ENCODE measurements at regions not wholly inside any gene's neighbourhood (a gene's known extent, or its start where the extent isn't known, plus 50 kb on each side); places are given as distances from the start of the nearest gene placed in this dataset.
A peak's percentile ranks its signal among the peaks of the same experiment; 100 is the strongest.
"Not testable (repeated sequence)": the region's sequence is repeated elsewhere in the genome, so short reads cannot be mapped to it uniquely, and the experiment has no call there.

DNA sequence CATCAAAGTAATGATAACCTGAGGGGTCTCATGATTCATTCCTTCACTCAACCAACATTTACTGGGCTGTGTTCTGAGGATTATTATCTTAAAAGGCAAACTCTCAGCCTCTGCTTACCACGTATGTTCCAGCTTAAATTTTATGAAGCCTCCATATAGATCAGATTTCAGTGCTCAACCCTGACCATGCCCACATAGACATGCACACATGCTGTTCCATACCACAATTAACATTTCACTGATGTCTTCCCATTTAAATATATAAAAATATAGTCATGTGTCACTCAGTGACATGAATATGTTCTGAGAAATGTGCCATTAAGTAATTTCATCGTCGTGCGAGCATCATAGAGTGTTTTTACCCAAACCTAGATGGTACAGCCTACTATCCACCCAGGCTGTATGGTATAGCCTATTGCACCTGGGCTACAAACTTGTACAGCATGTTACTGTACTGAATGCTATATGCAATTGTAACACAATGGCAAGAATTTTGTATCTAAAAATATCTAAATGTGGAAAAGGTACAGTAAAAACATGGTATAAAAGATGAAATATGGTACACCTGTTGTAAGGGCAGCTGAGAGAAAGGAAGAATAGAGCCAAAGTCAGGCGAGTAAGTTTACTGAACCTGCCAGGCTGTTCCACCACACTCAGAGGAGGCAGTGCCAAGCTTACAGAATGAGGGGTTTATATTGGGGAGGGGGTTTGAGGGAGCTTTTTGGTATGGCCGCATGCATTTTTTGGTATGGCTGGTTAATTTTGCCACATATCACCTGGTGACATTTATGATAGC lies 134.7 kb upstream of the ETV3 start:
- FAIRE-seq (no peak), DNase-seq (ENCODE audit: low spot score) (no peak)

DNA sequence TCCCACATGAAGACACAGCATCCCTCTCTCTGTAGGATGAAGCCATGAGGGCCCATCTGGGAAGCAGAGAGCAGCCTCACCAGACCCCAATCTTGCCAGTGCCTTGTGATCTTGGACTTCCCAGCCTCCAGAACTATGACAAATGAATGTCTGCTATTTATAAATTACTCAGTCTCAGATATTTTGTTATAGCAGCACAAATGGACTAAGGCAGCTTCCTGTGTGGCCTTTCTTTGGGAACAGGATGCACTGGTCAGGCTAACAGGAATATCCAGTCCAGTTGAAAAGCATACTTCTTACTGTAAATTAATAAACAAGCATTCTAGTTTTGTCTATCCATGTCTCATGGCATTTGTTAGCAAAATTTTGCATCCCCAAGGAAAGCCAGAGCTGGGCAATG lies 134.1 kb upstream of the ETV3 start:
- DNase-seq (ENCODE audit: low spot score): no peak
- no peak for FAIRE-seq

DNA sequence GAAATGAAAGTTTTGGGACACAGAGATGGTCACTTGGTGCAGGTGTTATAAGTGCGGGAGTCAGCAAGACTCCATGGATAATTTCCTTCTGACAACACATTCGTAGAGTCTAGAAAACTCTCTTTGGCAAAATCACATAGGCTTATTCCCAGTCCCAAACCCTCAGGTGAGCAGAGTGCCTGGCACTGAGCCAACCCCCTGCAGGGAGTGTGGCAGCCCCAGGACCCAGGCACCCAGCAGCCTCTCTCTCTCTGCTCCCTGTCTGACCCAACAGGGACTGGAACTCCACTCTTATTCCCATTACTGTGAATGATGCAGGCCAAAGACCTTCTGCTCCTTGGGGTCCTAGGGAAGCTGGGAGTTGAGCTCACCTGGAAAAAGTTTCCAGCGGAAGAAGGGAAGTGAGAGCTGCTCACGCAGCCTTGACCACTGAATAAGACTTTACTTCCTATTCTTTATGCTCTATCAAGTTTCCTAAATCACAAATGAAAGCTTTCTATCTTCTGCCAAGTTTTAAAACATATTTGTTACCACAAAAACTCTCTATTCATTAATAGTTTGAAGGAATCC lies 132.6 kb upstream of the ETV3 start:
- DNase-seq (ENCODE audit: low spot score) (no peak), FAIRE-seq (no peak)

DNA sequence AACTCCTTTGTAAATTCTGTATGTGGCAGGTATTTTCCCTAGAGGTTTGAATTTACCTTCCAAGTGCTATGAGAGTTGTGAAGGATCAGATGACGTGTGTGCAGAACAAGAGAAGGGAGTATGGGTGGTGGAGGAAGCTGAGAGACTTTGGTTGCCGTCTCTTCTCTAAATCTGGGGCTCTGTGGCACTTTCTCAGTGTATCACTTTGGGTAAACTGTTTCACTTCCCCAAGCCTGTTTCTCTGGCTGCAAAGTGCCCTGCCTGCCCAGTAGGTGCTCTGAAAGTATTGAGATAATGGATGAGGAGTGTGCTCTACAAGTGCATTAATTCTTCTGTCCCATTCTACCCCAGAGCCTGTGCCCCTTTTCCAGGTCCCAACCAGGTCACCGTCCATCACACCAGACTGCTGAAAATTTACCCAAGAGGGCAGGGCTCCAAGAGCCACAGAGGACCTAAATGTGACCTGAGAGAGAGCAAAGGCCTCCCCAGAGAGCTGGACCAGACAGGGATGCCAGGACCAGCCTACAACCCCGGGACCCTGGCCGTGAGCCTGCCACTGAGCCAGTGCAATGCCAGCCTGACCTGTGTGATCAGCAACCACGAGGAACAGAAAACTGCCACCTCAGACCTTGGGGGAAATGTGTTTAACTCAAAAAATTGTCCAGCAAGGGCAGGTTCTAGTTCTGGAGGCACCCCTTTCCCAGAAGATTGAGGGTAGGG lies 131.6 kb upstream of the ETV3 start:
- FAIRE-seq (no peak), DNase-seq (ENCODE audit: low spot score) (no peak)

DNA sequence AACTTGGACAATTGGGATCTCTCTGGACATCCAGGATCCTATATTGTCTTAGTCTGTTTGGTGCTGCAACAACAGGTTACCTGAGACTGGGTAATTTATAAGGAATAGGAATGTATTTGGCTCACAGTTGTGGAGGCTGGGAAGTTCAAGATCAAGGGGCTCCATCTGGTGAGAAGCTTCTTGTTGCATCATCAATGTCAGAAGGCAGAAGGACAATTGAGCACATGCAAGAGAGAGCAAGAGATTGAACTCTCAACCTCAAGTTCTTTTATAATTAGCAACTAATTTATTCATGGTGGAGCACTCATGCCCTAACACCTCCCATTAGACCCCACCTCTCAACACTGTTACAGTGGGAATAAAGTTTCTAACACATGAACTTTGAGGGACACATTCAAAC lies 124.7 kb upstream of the ETV3 start:
- DNase-seq (ENCODE audit: low spot score): no peak
- FAIRE-seq: no peak

GRCh38 chr1:157262422-157262821 lies 124.2 kb upstream of the ETV3 start:
- no peak for FAIRE-seq
- DNase-seq (ENCODE audit: low spot score): no peak

DNA sequence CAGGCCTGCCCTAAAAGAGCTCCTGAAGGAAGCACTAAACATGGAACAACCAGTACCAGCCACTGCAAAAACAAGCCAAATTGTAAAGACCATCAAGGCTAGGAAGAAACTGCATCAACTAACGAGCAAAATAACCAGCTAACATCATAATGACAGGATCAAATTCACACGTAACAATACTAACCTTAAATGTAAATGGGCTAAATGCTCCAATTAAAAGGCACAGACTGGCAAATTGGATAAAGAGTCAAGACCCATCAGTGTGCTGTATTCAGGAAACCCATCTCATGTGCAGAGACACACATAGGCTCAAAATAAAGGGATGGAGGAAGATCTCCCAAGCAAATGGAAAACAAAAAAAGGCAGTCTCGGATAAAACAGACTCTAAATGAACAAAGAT lies 117.7 kb upstream of the ETV3 start:
- FAIRE-seq; DNase-seq (ENCODE audit: low spot score): not testable (repeated sequence)

GRCh38 chr1:157254183-157254582 lies 116.0 kb upstream of the ETV3 start:
- FAIRE-seq; DNase-seq (ENCODE audit: low spot score): not testable (repeated sequence)

- DNase-seq (ENCODE audit: low spot score) (no peak), FAIRE-seq (no peak)
These were observed 114.3 kb upstream of the ETV3 start for GRCh38 chr1:157252473-157252872.

GRCh38 chr1:157249739-157250138 lies 111.5 kb upstream of the ETV3 start:
- FAIRE-seq: no peak
- DNase-seq (ENCODE audit: low spot score): no peak

- FAIRE-seq (no peak), DNase-seq (ENCODE audit: low spot score) (no peak)
These were observed 111.1 kb upstream of the ETV3 start for GRCh38 chr1:157249326-157249725.

- FAIRE-seq; DNase-seq (ENCODE audit: low spot score): not testable (repeated sequence)
These were observed 109.5 kb upstream of the ETV3 start for GRCh38 chr1:157247764-157248049.

DNA sequence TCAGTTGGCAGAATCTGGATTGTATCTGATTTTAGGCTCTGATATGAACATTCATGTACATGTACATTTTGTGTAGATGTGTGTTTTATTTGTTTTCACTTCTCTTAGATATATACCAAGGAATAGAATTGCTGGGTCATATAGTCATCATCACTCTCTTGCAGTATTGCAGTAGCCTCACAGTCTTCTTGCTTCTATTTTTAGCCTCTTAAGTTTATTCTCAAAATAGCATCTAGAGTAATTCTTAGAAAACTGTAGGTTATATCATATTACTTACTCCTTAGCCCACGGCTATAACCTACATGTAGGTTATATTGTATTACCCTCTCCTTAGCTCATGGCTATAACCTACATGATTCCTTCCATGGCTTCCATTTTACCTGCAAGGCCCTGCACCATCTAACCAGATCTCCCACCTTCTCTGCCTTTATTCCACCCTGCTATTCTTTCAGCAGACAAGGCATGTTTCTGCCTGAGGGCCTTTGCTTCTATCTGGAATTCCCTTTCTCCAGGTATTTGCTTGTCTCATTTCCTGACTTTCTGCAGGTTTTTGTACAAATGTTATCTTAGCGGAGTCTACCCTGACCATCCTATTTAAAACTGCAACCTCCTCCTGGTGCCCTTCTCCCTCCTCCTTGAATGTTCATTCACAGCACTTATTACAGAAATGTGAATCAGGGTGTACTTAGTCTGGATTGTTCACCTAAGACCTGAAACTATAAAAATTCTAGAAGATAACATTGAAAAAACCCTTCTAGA lies 109.0 kb upstream of the ETV3 start:
- FAIRE-seq (no peak), DNase-seq (ENCODE audit: low spot score) (no peak)

DNA sequence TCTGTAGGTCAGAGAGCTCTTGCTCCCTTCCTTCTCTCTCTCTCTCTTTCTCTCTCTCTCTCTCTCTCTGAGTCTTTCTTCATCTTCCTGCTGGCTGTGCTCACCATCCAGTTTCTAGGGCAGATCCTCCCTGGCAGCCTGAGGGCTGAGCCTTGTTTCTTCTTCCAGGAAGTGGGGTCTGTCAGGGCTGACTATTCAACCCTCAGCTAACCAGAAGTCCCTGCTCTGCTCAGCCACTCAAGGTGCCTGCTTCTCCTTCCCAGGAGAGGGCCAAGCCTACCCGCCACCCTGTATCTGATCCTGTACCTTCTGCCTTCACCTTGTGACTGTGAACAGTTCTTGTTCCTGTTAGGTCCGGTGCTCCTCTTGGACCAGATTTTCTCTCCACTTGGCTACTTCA lies 107.6 kb upstream of the ETV3 start:
- FAIRE-seq: no peak
- DNase-seq (ENCODE audit: low spot score): no peak

- DNase-seq (ENCODE audit: low spot score) (no peak), FAIRE-seq (no peak)
These were observed 103.0 kb upstream of the ETV3 start for GRCh38 chr1:157241185-157241538.

- FAIRE-seq: no peak
- DNase-seq (ENCODE audit: low spot score): peak; percentile 47
These were observed 102.4 kb upstream of the ETV3 start for GRCh38 chr1:157240495-157241184.

DNA sequence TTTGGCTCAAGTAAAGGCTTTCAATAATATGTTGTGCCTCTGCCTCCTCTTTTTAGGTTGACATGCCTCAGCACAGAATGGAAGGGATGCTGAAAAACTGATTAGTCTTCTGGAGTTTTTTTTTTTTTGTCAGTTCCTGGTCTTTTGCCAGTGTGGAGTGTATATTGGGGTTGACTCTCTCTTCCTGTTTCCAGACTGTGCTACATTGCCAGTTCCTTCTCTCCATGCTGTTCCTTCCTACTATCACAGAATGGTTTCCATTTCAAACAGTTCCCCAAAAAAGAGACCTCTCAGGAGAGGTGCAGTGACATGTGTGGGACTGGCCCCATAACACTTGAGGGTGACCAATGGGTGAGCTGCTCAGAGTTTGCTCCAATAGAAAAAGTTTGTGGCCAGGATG lies 101.7 kb upstream of the ETV3 start:
- FAIRE-seq (no peak), DNase-seq (ENCODE audit: low spot score) (no peak)

DNA sequence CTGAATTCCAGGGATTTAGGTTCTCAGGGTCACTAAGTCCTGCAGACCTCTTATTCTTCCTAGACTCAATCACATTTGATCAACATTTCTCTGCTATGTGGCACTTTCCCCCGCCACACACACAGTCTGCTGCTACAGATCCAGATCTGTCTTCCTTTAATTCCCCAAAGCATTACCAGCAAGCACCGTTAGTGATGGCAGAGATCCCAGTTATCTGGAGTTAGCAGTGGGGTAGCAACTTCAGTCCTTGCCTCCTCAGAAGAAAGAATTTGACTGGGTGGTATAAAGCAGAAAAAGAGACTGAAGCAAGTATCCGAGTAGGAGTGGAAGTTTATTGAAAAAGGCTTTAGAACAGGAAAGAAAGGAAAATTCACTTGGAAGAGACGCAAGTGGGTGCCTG lies 100.4 kb upstream of the ETV3 start:
- DNase-seq (ENCODE audit: low spot score): no peak
- no peak for FAIRE-seq

- DNase-seq (ENCODE audit: low spot score) (no peak), FAIRE-seq (no peak)
These were observed 99.8 kb upstream of the ETV3 start for GRCh38 chr1:157237981-157238380.

GRCh38 chr1:157237522-157237921 lies 99.3 kb upstream of the ETV3 start:
- no peak for DNase-seq (ENCODE audit: low spot score)
- no peak for FAIRE-seq

DNA sequence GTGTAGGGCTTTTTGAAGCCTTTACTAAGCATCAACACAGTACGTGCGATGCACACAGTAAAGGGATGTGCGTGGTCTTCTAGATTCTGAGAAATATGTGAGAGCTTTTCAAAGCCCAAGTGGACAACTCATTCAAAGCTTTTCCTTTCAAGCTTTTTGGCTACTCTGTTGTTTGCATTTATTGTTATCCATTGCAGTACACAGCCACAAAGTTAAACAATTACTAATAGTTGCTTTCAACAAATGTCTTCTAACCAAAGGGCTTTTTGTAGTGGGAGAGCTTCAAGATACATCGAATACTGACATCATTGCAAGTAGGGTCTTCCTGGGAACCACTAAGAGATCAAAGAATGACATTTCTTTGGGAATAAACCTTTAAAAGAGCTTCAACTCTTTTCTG lies 97.9 kb upstream of the ETV3 start:
- FAIRE-seq: no peak
- no peak for DNase-seq (ENCODE audit: low spot score)

- FAIRE-seq: no peak
- no peak for DNase-seq (ENCODE audit: low spot score)
These were observed 97.1 kb upstream of the ETV3 start for GRCh38 chr1:157235307-157235706.

All from RCC 7860 (cell line).